HG02938 (cell line): ENCODE measurements at regions not wholly inside any gene's neighbourhood (a gene's known extent, or its start where the extent isn't known, plus 50 kb on each side); places are given as distances from the start of the nearest gene placed in this dataset.
A peak's percentile ranks its signal among the peaks of the same experiment; 100 is the strongest.

Source experiments
- ATAC-seq: cut with Tn5 transposase; IDR thresholded peaks from one replicate; pipeline ENCODE4 v1.9.1; 2021; ENCODE audit warnings: mild to moderate bottlenecking, moderate library complexity; ENCODE audit not compliant: unreplicated experiment

DNA sequence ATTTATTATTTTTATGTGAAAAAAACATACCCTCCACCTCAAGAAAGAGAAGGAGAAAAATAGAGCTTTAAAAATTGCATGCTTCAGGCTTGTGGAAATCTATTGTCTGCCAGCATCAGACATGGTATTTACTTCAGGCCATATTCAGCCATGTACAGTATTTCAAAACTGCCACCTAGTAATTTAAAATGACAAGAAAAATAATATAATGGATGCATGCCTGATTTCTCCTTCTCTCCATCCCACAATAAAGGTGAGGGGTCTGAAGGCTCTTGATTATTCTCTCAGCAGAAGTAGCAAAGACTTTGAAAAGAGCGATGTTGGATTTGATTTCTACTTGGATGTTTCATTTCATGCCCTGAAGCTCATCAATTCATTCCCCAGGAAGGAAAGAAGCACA, 250.7 kb downstream of the TBC1D4 start:
- no peak for ATAC-seq

- no peak for ATAC-seq
Observed at GRCh38 chr13:75226733-75227435, 255.1 kb downstream of the TBC1D4 start.

GRCh38 chr13:75226092-75226491, 255.9 kb downstream of the TBC1D4 start:
- no peak for ATAC-seq

DNA sequence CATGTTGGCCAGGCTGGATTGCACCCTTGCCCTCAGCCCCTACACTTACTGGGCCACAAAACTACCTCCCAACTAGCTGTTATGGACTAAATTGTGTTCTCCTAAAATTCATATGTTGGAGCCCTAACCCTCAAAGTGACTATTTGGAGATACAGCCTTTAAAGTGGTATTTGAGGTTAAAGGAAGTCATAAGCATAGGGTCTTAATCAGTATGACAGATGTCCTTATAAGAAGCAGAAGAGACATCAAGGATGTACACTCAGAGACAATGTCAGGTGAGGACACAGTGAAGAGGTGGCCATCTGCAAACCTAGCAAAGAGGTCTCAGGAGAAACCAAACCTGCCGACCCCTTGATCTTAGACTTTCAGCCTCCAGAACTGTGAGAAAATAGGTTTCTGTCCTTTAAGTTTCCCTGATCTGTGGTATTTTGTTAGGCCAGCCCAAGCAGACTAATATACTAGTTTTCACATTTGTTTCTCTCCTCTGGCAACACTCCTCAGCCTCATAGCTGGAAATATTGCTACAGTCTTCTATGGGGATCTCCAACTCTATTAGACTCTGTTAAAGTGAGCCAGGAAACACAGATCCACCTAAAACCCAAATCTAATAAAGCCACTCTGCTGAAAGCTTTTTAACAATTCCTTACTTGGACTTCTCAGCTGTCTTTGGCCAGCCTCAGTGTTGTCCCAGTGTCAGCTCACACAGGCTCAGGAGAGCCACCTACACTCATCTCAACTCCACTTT, 256.5 kb downstream of the TBC1D4 start:
- no peak for ATAC-seq

- ATAC-seq = no peak
Observed at GRCh38 chr13:75224053-75224742, 257.8 kb downstream of the TBC1D4 start.

GRCh38 chr13:75222031-75222430, 259.9 kb downstream of the TBC1D4 start:
- no peak for ATAC-seq

GRCh38 chr13:75220861-75221260, 261.1 kb downstream of the TBC1D4 start:
- no peak for ATAC-seq

DNA sequence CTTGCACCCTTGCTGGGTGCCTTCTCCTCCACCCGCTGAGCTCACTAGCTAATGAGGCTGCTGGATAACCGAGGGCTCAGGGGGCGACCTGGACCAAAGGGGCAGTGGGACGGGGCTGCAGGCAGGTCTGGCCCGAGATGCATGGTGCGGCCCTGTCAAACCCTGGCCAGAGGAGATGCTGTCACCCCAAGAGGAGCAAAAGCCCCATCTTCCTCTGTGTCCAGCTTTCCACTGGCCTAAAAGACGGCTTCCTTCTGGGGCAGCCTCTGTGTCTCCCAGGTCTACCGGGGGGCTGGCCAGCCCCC, 261.8 kb downstream of the TBC1D4 start:
- ATAC-seq = no peak

GRCh38 chr13:75219479-75220237, 262.3 kb downstream of the TBC1D4 start:
- ATAC-seq = peak; percentile 97

DNA sequence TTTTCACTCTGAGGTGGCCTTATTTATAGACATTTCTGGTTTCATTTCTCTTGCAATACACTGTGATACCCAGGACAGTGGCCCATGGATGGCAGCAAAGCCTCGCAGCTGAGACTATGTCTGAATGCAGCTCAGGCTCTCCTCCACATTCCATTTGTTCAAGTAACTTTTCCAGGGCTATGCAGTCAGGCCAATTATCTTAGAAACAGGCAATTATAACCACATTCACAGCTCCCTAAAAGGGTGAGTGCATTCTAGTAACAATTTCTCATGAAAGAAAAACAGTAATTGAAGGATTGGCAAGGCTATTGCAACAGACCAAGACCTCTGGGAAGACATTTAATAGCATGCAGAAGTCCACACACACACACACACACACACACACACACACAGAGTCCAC, 264.0 kb downstream of the TBC1D4 start:
- ATAC-seq = no peak

GRCh38 chr13:75216038-75216437, 265.9 kb downstream of the TBC1D4 start:
- no peak for ATAC-seq

- no peak for ATAC-seq
Observed at GRCh38 chr13:75214846-75215245, 267.1 kb downstream of the TBC1D4 start.

DNA sequence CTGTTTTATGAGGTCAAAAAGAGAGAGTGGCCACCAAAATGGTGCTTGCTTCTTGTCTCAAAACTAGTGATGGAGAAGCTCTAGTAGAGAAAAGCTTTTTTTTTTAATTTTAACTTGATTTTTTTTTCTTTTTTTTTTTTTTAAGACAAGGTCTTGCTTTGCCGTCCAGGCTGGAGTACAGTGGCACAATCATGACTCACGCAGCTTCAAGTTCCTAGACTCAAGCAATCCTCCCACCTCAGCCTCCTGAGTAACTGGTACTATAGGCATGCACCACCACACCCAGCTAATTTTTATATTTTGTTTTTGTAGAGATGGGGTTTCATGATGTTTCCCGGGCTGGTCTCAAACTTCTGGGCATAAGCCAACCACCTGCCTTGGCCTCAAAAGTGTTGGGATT, 279.0 kb downstream of the TBC1D4 start:
- ATAC-seq = no peak

DNA sequence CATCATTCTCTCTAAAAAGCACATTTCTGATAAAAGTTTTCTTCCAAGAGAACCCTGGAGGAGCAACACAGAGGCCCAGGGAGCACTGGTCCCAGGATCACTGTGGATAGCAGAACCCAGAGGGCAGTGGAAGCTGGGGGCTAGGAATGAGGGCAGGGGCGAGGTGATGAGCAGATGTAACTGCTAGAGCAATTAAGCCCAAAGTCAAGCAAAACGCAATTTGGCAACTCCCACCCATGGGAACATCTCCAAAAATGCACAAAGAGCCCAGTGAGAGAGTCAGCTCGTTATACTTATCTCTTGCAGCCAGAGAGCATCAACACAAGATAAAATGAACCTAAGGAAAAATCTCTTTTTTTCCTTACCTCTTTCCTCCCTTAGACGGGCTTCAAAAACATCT, 284.2 kb downstream of the TBC1D4 start:
- ATAC-seq = no peak

GRCh38 chr13:75196147-75196837, 285.7 kb downstream of the TBC1D4 start:
- no peak for ATAC-seq

DNA sequence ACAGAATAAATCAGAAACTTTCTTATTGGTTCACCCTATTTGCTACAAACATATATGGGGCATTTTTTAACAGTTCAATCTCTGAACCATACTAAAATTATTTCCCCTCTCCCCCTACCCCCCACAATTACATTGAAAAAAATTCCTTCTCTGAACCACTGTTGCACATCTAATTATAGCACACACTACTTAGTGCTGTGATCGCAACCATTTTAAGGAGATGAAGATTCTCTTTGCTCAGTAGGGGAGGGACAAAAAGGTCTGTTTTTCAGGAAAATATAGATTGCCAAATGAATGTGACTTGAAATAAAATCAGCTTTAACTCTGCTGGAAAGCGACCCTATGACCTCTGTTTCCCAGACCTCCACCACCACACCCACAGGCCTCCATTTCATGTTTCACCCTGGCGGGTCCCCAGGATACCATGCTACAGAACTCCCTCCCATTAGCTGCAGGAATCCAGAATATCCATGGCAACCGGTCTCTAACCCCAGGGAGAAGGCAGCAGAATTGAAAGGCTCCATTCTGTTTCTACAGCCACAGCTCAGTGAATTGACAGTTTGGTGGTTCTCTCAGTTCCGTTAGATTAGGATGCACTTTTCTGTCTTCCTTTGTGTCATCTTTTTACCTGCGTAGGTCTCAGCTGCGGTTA, 286.3 kb downstream of the TBC1D4 start:
- ATAC-seq = no peak

- ATAC-seq = no peak
Observed at GRCh38 chr13:75194717-75195462, 287.1 kb downstream of the TBC1D4 start.

GRCh38 chr13:75186379-75186778, 295.6 kb downstream of the TBC1D4 start:
- ATAC-seq = no peak

- no peak for ATAC-seq
Observed at GRCh38 chr13:75181906-75182305, 300.1 kb downstream of the TBC1D4 start.
